ENCODE measurements at regions not wholly inside any gene's neighbourhood (a gene's known extent, or its start where the extent isn't known, plus 50 kb on each side); places are given as distances from the start of the nearest gene placed in this dataset.

DNA sequence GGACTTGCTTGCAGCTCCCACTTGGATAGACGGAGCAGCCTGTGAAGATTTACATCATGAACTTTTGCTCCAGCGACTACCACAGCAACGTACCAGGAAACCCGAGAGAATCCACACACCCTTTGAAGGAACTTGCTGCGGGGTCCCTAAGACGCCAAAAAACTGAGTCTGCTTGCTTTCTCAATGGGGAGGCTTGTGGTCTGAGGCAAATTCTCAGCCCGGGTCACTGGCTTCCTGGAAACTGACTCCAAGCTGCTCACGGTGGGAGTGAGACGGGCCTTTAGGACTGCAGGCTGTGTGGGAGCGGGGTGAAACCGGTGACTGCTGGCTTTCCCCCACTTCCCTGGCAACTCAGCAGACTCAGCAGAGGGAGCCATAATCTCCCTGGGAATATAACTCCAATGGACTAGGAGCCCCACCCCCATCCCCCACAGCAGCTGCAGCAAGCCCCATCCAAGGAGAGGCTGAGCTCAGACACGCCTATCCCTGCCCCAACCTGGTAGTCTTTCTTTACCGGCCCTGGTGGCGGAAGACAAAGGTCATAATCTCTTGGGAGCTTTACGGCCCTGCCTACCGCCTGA, 466.0 kb downstream of the CAAP1 start:
- TF ChIP-seq JUN (CRISPR knock-in tag; IDR thresholded peaks at IDR 0.05) (no peak), CTCF (IDR thresholded peaks at IDR 0.05) (no peak), SMAD3 (CRISPR knock-in tag; IDR thresholded peaks at IDR 0.05; ENCODE audit: borderline replicate concordance) (no peak), FOXP1 (CRISPR knock-in tag; IDR thresholded peaks at IDR 0.05; ENCODE audit: borderline replicate concordance) (no peak), MAX (CRISPR knock-in tag; IDR thresholded peaks at IDR 0.05) (no peak), TCF7 (CRISPR knock-in tag; IDR thresholded peaks at IDR 0.05; ENCODE audit: low read depth) (no peak), KAT7 (CRISPR knock-in tag; IDR thresholded peaks at IDR 0.05; ENCODE audit: borderline replicate concordance) (no peak), FOXP4 (CRISPR knock-in tag; IDR thresholded peaks at IDR 0.05) (no peak), TEAD4 (CRISPR knock-in tag; IDR thresholded peaks at IDR 0.05) (no peak)
- TF ChIP-seq, protein P1, sequence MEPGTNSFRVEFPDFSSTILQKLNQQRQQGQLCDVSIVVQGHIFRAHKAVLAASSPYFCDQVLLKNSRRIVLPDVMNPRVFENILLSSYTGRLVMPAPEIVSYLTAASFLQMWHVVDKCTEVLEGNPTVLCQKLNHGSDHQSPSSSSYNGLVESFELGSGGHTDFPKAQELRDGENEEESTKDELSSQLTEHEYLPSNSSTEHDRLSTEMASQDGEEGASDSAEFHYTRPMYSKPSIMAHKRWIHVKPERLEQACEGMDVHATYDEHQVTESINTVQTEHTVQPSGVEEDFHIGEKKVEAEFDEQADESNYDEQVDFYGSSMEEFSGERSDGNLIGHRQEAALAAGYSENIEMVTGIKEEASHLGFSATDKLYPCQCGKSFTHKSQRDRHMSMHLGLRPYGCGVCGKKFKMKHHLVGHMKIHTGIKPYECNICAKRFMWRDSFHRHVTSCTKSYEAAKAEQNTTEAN (CRISPR knock-in tag; IDR thresholded peaks at IDR 0.05), result no peak
- TF ChIP-seq, protein P2, sequence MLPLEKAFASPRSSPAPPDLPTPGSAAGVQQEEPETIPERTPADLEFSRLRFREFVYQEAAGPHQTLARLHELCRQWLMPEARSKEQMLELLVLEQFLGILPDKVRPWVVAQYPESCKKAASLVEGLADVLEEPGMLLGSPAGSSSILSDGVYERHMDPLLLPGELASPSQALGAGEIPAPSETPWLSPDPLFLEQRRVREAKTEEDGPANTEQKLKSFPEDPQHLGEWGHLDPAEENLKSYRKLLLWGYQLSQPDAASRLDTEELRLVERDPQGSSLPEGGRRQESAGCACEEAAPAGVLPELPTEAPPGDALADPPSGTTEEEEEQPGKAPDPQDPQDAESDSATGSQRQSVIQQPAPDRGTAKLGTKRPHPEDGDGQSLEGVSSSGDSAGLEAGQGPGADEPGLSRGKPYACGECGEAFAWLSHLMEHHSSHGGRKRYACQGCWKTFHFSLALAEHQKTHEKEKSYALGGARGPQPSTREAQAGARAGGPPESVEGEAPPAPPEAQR (CRISPR knock-in tag; IDR thresholded peaks at IDR 0.05), result no peak
- TF ChIP-seq, protein P3, sequence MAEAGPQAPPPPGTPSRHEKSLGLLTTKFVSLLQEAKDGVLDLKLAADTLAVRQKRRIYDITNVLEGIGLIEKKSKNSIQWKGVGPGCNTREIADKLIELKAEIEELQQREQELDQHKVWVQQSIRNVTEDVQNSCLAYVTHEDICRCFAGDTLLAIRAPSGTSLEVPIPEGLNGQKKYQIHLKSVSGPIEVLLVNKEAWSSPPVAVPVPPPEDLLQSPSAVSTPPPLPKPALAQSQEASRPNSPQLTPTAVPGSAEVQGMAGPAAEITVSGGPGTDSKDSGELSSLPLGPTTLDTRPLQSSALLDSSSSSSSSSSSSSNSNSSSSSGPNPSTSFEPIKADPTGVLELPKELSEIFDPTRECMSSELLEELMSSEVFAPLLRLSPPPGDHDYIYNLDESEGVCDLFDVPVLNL (CRISPR knock-in tag; IDR thresholded peaks at IDR 0.05; ENCODE audit: borderline replicate concordance, low read depth), result no peak
- TF ChIP-seq, protein P4, sequence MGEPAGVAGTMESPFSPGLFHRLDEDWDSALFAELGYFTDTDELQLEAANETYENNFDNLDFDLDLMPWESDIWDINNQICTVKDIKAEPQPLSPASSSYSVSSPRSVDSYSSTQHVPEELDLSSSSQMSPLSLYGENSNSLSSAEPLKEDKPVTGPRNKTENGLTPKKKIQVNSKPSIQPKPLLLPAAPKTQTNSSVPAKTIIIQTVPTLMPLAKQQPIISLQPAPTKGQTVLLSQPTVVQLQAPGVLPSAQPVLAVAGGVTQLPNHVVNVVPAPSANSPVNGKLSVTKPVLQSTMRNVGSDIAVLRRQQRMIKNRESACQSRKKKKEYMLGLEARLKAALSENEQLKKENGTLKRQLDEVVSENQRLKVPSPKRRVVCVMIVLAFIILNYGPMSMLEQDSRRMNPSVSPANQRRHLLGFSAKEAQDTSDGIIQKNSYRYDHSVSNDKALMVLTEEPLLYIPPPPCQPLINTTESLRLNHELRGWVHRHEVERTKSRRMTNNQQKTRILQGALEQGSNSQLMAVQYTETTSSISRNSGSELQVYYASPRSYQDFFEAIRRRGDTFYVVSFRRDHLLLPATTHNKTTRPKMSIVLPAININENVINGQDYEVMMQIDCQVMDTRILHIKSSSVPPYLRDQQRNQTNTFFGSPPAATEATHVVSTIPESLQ (CRISPR knock-in tag; IDR thresholded peaks at IDR 0.05), result no peak
- TF ChIP-seq, protein P5, sequence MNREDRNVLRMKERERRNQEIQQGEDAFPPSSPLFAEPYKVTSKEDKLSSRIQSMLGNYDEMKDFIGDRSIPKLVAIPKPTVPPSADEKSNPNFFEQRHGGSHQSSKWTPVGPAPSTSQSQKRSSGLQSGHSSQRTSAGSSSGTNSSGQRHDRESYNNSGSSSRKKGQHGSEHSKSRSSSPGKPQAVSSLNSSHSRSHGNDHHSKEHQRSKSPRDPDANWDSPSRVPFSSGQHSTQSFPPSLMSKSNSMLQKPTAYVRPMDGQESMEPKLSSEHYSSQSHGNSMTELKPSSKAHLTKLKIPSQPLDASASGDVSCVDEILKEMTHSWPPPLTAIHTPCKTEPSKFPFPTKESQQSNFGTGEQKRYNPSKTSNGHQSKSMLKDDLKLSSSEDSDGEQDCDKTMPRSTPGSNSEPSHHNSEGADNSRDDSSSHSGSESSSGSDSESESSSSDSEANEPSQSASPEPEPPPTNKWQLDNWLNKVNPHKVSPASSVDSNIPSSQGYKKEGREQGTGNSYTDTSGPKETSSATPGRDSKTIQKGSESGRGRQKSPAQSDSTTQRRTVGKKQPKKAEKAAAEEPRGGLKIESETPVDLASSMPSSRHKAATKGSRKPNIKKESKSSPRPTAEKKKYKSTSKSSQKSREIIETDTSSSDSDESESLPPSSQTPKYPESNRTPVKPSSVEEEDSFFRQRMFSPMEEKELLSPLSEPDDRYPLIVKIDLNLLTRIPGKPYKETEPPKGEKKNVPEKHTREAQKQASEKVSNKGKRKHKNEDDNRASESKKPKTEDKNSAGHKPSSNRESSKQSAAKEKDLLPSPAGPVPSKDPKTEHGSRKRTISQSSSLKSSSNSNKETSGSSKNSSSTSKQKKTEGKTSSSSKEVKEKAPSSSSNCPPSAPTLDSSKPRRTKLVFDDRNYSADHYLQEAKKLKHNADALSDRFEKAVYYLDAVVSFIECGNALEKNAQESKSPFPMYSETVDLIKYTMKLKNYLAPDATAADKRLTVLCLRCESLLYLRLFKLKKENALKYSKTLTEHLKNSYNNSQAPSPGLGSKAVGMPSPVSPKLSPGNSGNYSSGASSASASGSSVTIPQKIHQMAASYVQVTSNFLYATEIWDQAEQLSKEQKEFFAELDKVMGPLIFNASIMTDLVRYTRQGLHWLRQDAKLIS (CRISPR knock-in tag; IDR thresholded peaks at IDR 0.05; ENCODE audit: borderline replicate concordance), result no peak
